HG03575 (cell line): ENCODE measurements at regions not wholly inside any gene's neighbourhood (a gene's known extent, or its start where the extent isn't known, plus 50 kb on each side); places are given as distances from the start of the nearest gene placed in this dataset.
"Not testable (repeated sequence)": the region's sequence is repeated elsewhere in the genome, so short reads cannot be mapped to it uniquely, and the experiment has no call there.

Experiments
- ATAC-seq: cut with Tn5 transposase; IDR thresholded peaks from one replicate; pipeline ENCODE4 v1.9.1; 2021; ENCODE audit not compliant: unreplicated experiment, insufficient number of reproducible peaks, low FRiP score; ENCODE audit errors: extremely low read depth

GRCh38 chr4:141432000-141432712 lies 204.2 kb upstream of the IL15 start:
- ATAC-seq = no peak

GRCh38 chr4:141435446-141436225 lies 200.7 kb upstream of the IL15 start:
- ATAC-seq = no peak

- no peak for ATAC-seq
Observed at GRCh38 chr4:141439223-141439622, 197.2 kb upstream of the IL15 start.

- no peak for ATAC-seq
Observed at GRCh38 chr4:141447761-141448160, 188.6 kb upstream of the IL15 start.

- ATAC-seq = no peak
Observed at GRCh38 chr4:141448490-141448889, 187.9 kb upstream of the IL15 start.

GRCh38 chr4:141449927-141450326 lies 186.5 kb upstream of the IL15 start:
- ATAC-seq = no peak

GRCh38 chr4:141455651-141456050 lies 180.7 kb upstream of the IL15 start:
- ATAC-seq = no peak

GRCh38 chr4:141457653-141458052 lies 178.7 kb upstream of the IL15 start:
- ATAC-seq = no peak

GRCh38 chr4:141458501-141458900 lies 177.9 kb upstream of the IL15 start:
- ATAC-seq = no peak

GRCh38 chr4:141459020-141459419 lies 177.4 kb upstream of the IL15 start:
- no peak for ATAC-seq

- no peak for ATAC-seq
Observed at GRCh38 chr4:141462361-141462760, 174.0 kb upstream of the IL15 start.

- ATAC-seq = no peak
Observed at GRCh38 chr4:141463678-141464077, 172.7 kb upstream of the IL15 start.

- ATAC-seq = no peak
Observed at GRCh38 chr4:141464366-141464765, 172.0 kb upstream of the IL15 start.

- ATAC-seq = no peak
Observed at GRCh38 chr4:141465171-141465570, 171.2 kb upstream of the IL15 start.

GRCh38 chr4:141467225-141467624 lies 169.2 kb upstream of the IL15 start:
- no peak for ATAC-seq

GRCh38 chr4:141469392-141469791 lies 167.0 kb upstream of the IL15 start:
- ATAC-seq = no peak

- ATAC-seq = no peak
Observed at GRCh38 chr4:141473026-141473540, 163.3 kb upstream of the IL15 start.

GRCh38 chr4:141473952-141474351 lies 162.4 kb upstream of the IL15 start:
- ATAC-seq = no peak

- no peak for ATAC-seq
Observed at GRCh38 chr4:141480950-141481349, 155.4 kb upstream of the IL15 start.

GRCh38 chr4:141484298-141484697 lies 152.1 kb upstream of the IL15 start:
- not testable (repeated sequence) for ATAC-seq
